ENCODE measurements at regions not wholly inside any gene's neighbourhood (a gene's known extent, or its start where the extent isn't known, plus 50 kb on each side); places are given as distances from the start of the nearest gene placed in this dataset.

DNA sequence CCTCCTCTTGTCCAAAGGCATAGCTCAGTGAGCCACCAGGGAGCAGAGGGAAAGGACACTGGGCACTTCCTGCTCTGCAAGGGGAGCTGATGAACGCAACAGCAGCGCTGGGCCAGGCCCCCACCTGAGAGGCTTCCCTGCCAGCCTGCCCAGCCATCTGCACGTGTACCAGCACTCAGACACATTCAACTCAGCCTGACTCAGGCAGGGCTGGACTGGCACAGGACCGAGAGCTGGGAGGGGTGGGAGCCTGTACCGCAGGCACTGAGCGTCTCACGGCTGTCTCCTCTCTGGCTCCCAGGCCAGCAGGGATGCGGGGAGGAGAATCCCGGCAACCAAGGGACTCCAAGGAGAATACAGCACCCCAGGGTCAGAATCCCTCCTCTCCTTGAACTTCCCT lies 411.8 kb downstream of the CTTN start:
- no peak for DNase-seq
- Histone ChIP-seq H3K27me3 (ENCODE audit: insufficient read depth) (no peaks in the 10 kb centered on the region), H3K27ac (ENCODE audit: low read depth in 2 of 2, low read length in 1 of 2) (no peak overlapping the region), H3K4me3 (ENCODE audit: low read depth in 2 of 2, low read length in 1 of 2) (no peak overlapping the region), H3K4me1 (ENCODE audit: control insufficient read depth in 1 of 2, insufficient read depth in 2 of 2, low read depth in 1 of 2, low read length in 1 of 2) (no peaks in the 10 kb centered on the region), H4K20me1 (ENCODE audit: insufficient read depth) (no peaks in the 10 kb centered on the region), H2AFZ (ENCODE audit: low read depth) (no peak overlapping the region), H3K4me2 (no peak overlapping the region), H3K9me2 (no peaks in the 10 kb centered on the region), H3K9ac (no peak overlapping the region), H3F3A (replicated peaks; ENCODE audit: insufficient read depth) (no peaks in the 10 kb centered on the region), H3K9me3 (no peaks in the 10 kb centered on the region), H3K79me2 (ENCODE audit: insufficient read depth) (no peaks in the 10 kb centered on the region), H3K36me3 (replicated peaks in 1 of 2; ENCODE audit: control insufficient read depth in 1 of 2, insufficient read depth in 2 of 2, low read length in 1 of 2) (no peaks in the 10 kb centered on the region)
- POLR2A ChIA-PET = no interaction called here
- 23% methylated on average over 5 of the region's 9 CpGs for WGBS (ENCODE audit: low lambda C conversion rate)
- TF ChIP-seq MEF2A (IDR thresholded peaks at IDR 0.05; ENCODE audit: borderline replicate concordance, low read depth) (no peak), ELF1 (IDR thresholded peaks at IDR 0.05) (no peak), RAD21 (IDR thresholded peaks at IDR 0.05; ENCODE audit: low read length) (no peak), JUND (IDR thresholded peaks at IDR 0.05) (no peak), FOSL2 (IDR thresholded peaks at IDR 0.05; ENCODE audit: borderline replicate concordance, low read depth) (no peak), RFX5 (IDR thresholded peaks at IDR 0.05; ENCODE audit: low read length) (no peak), RXRA (IDR thresholded peaks at IDR 0.05; ENCODE audit: borderline replicate concordance, low read depth) (no peak), FOXM1 (IDR thresholded peaks at IDR 0.05; ENCODE audit: low read depth) (no peak), TEAD4 (IDR thresholded peaks at IDR 0.05; ENCODE audit: borderline replicate concordance, insufficient read depth) (no peak), NFIC (IDR thresholded peaks at IDR 0.05; ENCODE audit: borderline replicate concordance) (no peak), NRF1 (IDR thresholded peaks at IDR 0.05; ENCODE audit: low read depth, low read length) (no peak), YY1 (IDR thresholded peaks at IDR 0.05; ENCODE audit: low read depth) (no peak)
- TF ChIP-seq, protein P1, sequence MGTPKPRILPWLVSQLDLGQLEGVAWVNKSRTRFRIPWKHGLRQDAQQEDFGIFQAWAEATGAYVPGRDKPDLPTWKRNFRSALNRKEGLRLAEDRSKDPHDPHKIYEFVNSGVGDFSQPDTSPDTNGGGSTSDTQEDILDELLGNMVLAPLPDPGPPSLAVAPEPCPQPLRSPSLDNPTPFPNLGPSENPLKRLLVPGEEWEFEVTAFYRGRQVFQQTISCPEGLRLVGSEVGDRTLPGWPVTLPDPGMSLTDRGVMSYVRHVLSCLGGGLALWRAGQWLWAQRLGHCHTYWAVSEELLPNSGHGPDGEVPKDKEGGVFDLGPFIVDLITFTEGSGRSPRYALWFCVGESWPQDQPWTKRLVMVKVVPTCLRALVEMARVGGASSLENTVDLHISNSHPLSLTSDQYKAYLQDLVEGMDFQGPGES (IDR thresholded peaks at IDR 0.05; ENCODE audit: low read depth, low read length) = no peak
- TF ChIP-seq, protein P2, sequence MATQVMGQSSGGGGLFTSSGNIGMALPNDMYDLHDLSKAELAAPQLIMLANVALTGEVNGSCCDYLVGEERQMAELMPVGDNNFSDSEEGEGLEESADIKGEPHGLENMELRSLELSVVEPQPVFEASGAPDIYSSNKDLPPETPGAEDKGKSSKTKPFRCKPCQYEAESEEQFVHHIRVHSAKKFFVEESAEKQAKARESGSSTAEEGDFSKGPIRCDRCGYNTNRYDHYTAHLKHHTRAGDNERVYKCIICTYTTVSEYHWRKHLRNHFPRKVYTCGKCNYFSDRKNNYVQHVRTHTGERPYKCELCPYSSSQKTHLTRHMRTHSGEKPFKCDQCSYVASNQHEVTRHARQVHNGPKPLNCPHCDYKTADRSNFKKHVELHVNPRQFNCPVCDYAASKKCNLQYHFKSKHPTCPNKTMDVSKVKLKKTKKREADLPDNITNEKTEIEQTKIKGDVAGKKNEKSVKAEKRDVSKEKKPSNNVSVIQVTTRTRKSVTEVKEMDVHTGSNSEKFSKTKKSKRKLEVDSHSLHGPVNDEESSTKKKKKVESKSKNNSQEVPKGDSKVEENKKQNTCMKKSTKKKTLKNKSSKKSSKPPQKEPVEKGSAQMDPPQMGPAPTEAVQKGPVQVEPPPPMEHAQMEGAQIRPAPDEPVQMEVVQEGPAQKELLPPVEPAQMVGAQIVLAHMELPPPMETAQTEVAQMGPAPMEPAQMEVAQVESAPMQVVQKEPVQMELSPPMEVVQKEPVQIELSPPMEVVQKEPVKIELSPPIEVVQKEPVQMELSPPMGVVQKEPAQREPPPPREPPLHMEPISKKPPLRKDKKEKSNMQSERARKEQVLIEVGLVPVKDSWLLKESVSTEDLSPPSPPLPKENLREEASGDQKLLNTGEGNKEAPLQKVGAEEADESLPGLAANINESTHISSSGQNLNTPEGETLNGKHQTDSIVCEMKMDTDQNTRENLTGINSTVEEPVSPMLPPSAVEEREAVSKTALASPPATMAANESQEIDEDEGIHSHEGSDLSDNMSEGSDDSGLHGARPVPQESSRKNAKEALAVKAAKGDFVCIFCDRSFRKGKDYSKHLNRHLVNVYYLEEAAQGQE (IDR thresholded peaks at IDR 0.05; ENCODE audit: low read depth, low read length) = no peak
- CTCF ChIA-PET = interaction anchor here (0.6 to 2.9 kb wide), 3 partner anchors 9 to 270 kb away, joined by 3 to 11 read pairs (median 3); no protein-coding TSS in a partner anchor

DNA sequence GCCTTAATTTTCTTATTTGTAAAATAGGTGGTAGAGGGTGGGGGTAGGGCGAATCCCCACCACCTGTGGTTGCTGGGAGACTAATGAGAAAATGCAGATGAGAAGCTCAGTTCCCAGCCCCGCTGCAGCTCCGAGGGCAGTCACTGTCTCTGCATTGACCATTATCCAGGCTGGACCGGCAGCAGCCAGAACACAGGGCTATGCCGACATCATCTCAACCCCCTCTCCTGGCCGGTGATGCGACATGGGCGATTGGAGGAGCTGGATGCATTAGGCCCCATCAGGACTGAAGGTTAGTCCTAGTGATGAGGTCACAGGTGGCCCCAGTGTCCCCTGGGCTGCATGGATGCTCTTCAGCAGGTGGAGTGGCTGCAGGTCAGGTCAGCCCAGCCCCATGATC lies 412.4 kb downstream of the CTTN start:
- H3K4me3 ChIP-seq (ENCODE audit: low read depth in 2 of 2, low read length in 1 of 2) = no peak overlapping the region
- H3F3A ChIP-seq (replicated peaks; ENCODE audit: insufficient read depth) = no peaks in the 10 kb centered on the region
- H3K27me3 ChIP-seq (ENCODE audit: insufficient read depth) = no peaks in the 10 kb centered on the region
- TF ChIP-seq TCF12 (IDR thresholded peaks at IDR 0.05) (no peak), ELF1 (IDR thresholded peaks at IDR 0.05) (no peak), TEAD4 (IDR thresholded peaks at IDR 0.05; ENCODE audit: borderline replicate concordance, insufficient read depth) (no peak), RXRA (IDR thresholded peaks at IDR 0.05; ENCODE audit: borderline replicate concordance, low read depth) (no peak), NRF1 (IDR thresholded peaks at IDR 0.05; ENCODE audit: low read depth, low read length) (no peak)
- TF ChIP-seq, protein P3, sequence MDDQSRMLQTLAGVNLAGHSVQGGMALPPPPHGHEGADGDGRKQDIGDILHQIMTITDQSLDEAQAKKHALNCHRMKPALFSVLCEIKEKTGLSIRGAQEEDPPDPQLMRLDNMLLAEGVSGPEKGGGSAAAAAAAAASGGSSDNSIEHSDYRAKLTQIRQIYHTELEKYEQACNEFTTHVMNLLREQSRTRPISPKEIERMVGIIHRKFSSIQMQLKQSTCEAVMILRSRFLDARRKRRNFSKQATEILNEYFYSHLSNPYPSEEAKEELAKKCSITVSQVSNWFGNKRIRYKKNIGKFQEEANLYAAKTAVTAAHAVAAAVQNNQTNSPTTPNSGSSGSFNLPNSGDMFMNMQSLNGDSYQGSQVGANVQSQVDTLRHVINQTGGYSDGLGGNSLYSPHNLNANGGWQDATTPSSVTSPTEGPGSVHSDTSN (IDR thresholded peaks at IDR 0.05) = no peak
- TF ChIP-seq, protein P1 (IDR thresholded peaks at IDR 0.05; ENCODE audit: low read depth, low read length) = no peak
- TF ChIP-seq, protein P4, sequence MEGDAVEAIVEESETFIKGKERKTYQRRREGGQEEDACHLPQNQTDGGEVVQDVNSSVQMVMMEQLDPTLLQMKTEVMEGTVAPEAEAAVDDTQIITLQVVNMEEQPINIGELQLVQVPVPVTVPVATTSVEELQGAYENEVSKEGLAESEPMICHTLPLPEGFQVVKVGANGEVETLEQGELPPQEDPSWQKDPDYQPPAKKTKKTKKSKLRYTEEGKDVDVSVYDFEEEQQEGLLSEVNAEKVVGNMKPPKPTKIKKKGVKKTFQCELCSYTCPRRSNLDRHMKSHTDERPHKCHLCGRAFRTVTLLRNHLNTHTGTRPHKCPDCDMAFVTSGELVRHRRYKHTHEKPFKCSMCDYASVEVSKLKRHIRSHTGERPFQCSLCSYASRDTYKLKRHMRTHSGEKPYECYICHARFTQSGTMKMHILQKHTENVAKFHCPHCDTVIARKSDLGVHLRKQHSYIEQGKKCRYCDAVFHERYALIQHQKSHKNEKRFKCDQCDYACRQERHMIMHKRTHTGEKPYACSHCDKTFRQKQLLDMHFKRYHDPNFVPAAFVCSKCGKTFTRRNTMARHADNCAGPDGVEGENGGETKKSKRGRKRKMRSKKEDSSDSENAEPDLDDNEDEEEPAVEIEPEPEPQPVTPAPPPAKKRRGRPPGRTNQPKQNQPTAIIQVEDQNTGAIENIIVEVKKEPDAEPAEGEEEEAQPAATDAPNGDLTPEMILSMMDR (IDR thresholded peaks at IDR 0.05) = no peak
- POLR2A ChIA-PET = no interaction called here
- H3K36me3 ChIP-seq (replicated peaks in 1 of 2; ENCODE audit: control insufficient read depth in 1 of 2, insufficient read depth in 2 of 2, low read length in 1 of 2) = no peaks in the 10 kb centered on the region
- H3K9me3 ChIP-seq = no peaks in the 10 kb centered on the region
- no peaks in the 10 kb centered on the region for H3K4me1 ChIP-seq (ENCODE audit: control insufficient read depth in 1 of 2, insufficient read depth in 2 of 2, low read depth in 1 of 2, low read length in 1 of 2)
- H2AFZ ChIP-seq (ENCODE audit: low read depth) = no peak overlapping the region
- no peaks in the 10 kb centered on the region for H3K9me2 ChIP-seq
- DNase-seq = no peak
- no peaks in the 10 kb centered on the region for H4K20me1 ChIP-seq (ENCODE audit: insufficient read depth)
- no peaks in the 10 kb centered on the region for H3K79me2 ChIP-seq (ENCODE audit: insufficient read depth)
- CTCF ChIA-PET = interaction anchor here (0.9 to 2.9 kb wide), 2 partner anchors 8 to 270 kb away, joined by 3 to 11 read pairs; no protein-coding TSS in a partner anchor
- H3K4me2 ChIP-seq = no peak overlapping the region
- H3K9ac ChIP-seq = no peak overlapping the region
- WGBS (ENCODE audit: low lambda C conversion rate) = 57% methylated on average over 4 of the region's 8 CpGs
- no peak overlapping the region for H3K27ac ChIP-seq (ENCODE audit: low read depth in 2 of 2, low read length in 1 of 2)

All from SK-N-SH (cell line).